ENCODE measurements at regions not wholly inside any gene's neighbourhood (a gene's known extent, or its start where the extent isn't known, plus 50 kb on each side); places are given as distances from the start of the nearest gene placed in this dataset.
"Not testable (repeated sequence)": the region's sequence is repeated elsewhere in the genome, so short reads cannot be mapped to it uniquely, and the experiment has no call there.

GRCh38 chr1:229151412-229151811, 119.5 kb upstream of the RAB4A start:
- H3K4me3 ChIP-seq; in situ Hi-C loops (cut with MboI; ENCODE audit: low sequenced_read_pairs); H3K9me3 ChIP-seq; H3K4me1 ChIP-seq; DNase-seq (ENCODE audit: low spot score in 2 of 2); H3K27me3 ChIP-seq (ENCODE audit: low read depth); H3K36me3 ChIP-seq (replicated peaks): not testable (repeated sequence)

- Histone ChIP-seq H3K9me3 (no peaks in the 10 kb centered on the region), H3K36me3 (replicated peaks) (no peaks in the 10 kb centered on the region), H3K4me3 (no peak overlapping the region), H3K4me1 (no peaks in the 10 kb centered on the region), H3K27me3 (ENCODE audit: low read depth) (no peaks in the 10 kb centered on the region)
- no peak for DNase-seq (ENCODE audit: low spot score in 2 of 2)
- in situ Hi-C loops (cut with MboI; ENCODE audit: low sequenced_read_pairs) = no loop called here
Measured at GRCh38 chr1:229152311-229152710, 118.6 kb upstream of the RAB4A start.

- no peaks in the 10 kb centered on the region for H3K4me1 ChIP-seq
- H3K36me3 ChIP-seq (replicated peaks) = no peaks in the 10 kb centered on the region
- H3K9me3 ChIP-seq = no peaks in the 10 kb centered on the region
- in situ Hi-C loops (cut with MboI; ENCODE audit: low sequenced_read_pairs) = no loop called here
- DNase-seq (ENCODE audit: low spot score in 2 of 2) = no peak
- H3K27me3 ChIP-seq (ENCODE audit: low read depth) = no peaks in the 10 kb centered on the region
- H3K4me3 ChIP-seq = no peak overlapping the region
Measured at GRCh38 chr1:229153955-229154548, 116.9 kb upstream of the RAB4A start.

- H3K9me3 ChIP-seq = no peaks in the 10 kb centered on the region
- H3K4me3 ChIP-seq = no peak overlapping the region
- in situ Hi-C loops (cut with MboI; ENCODE audit: low sequenced_read_pairs) = no loop called here
- H3K36me3 ChIP-seq (replicated peaks) = no peaks in the 10 kb centered on the region
- DNase-seq (ENCODE audit: low spot score in 2 of 2) = no peak
- no peaks in the 10 kb centered on the region for H3K27me3 ChIP-seq (ENCODE audit: low read depth)
- H3K4me1 ChIP-seq = no peaks in the 10 kb centered on the region
Measured at GRCh38 chr1:229154811-229155210, 116.1 kb upstream of the RAB4A start.

GRCh38 chr1:229155472-229155871, 115.4 kb upstream of the RAB4A start:
- H3K27me3 ChIP-seq (ENCODE audit: low read depth) = no peaks in the 10 kb centered on the region
- H3K4me3 ChIP-seq = no peak overlapping the region
- in situ Hi-C loops (cut with MboI; ENCODE audit: low sequenced_read_pairs) = no loop called here
- H3K9me3 ChIP-seq = no peaks in the 10 kb centered on the region
- no peaks in the 10 kb centered on the region for H3K4me1 ChIP-seq
- no peaks in the 10 kb centered on the region for H3K36me3 ChIP-seq (replicated peaks)
- DNase-seq (ENCODE audit: low spot score in 2 of 2) = no peak

- H3K27me3 ChIP-seq (ENCODE audit: low read depth) = no peaks in the 10 kb centered on the region
- no peak for DNase-seq (ENCODE audit: low spot score in 2 of 2)
- in situ Hi-C loops (cut with MboI; ENCODE audit: low sequenced_read_pairs) = no loop called here
Measured at GRCh38 chr1:229156872-229157271, 114.0 kb upstream of the RAB4A start.

GRCh38 chr1:229157480-229157879, 113.4 kb upstream of the RAB4A start:
- H3K36me3 ChIP-seq (replicated peaks) = no peaks in the 10 kb centered on the region
- no peaks in the 10 kb centered on the region for H3K4me1 ChIP-seq
- DNase-seq (ENCODE audit: low spot score in 2 of 2) = no peak
- no peaks in the 10 kb centered on the region for H3K9me3 ChIP-seq
- H3K4me3 ChIP-seq = no peak overlapping the region
- no peaks in the 10 kb centered on the region for H3K27me3 ChIP-seq (ENCODE audit: low read depth)
- in situ Hi-C loops (cut with MboI; ENCODE audit: low sequenced_read_pairs) = no loop called here

More at GRCh38 chr1:229156872-229157271, 114.0 kb upstream of the RAB4A start:
- no peaks in the 10 kb centered on the region for H3K36me3 ChIP-seq (replicated peaks)
- H3K4me1 ChIP-seq = no peaks in the 10 kb centered on the region
- H3K9me3 ChIP-seq = no peaks in the 10 kb centered on the region
- no peak overlapping the region for H3K4me3 ChIP-seq

- no peak for DNase-seq (ENCODE audit: low spot score in 2 of 2)
- H3K27me3 ChIP-seq (ENCODE audit: low read depth) = no peaks in the 10 kb centered on the region
- H3K9me3 ChIP-seq = no peaks in the 10 kb centered on the region
- no peaks in the 10 kb centered on the region for H3K4me1 ChIP-seq
- in situ Hi-C loops (cut with MboI; ENCODE audit: low sequenced_read_pairs) = no loop called here
- no peaks in the 10 kb centered on the region for H3K36me3 ChIP-seq (replicated peaks)
- H3K4me3 ChIP-seq = no peak overlapping the region
Measured at GRCh38 chr1:229158341-229158921, 112.5 kb upstream of the RAB4A start.

- Histone ChIP-seq H3K36me3 (replicated peaks) (no peaks in the 10 kb centered on the region), H3K9me3 (no peaks in the 10 kb centered on the region), H3K4me3 (no peak overlapping the region), H3K4me1 (no peaks in the 10 kb centered on the region), H3K27me3 (ENCODE audit: low read depth) (no peaks in the 10 kb centered on the region)
- in situ Hi-C loops (cut with MboI; ENCODE audit: low sequenced_read_pairs) = no loop called here
- DNase-seq (ENCODE audit: low spot score in 2 of 2) = no peak
Measured at GRCh38 chr1:229158927-229159326, 112.0 kb upstream of the RAB4A start.

- Histone ChIP-seq H3K36me3 (replicated peaks) (no peaks in the 10 kb centered on the region), H3K27me3 (ENCODE audit: low read depth) (no peaks in the 10 kb centered on the region), H3K4me3 (no peak overlapping the region), H3K9me3 (no peaks in the 10 kb centered on the region), H3K4me1 (no peaks in the 10 kb centered on the region)
- in situ Hi-C loops (cut with MboI; ENCODE audit: low sequenced_read_pairs) = no loop called here
- DNase-seq (ENCODE audit: low spot score in 2 of 2) = no peak
Measured at GRCh38 chr1:229159668-229160544, 111.0 kb upstream of the RAB4A start.

GRCh38 chr1:229161740-229162139, 109.2 kb upstream of the RAB4A start:
- no peaks in the 10 kb centered on the region for H3K36me3 ChIP-seq (replicated peaks)
- H3K4me3 ChIP-seq = no peak overlapping the region
- DNase-seq (ENCODE audit: low spot score in 2 of 2) = no peak
- no peaks in the 10 kb centered on the region for H3K27me3 ChIP-seq (ENCODE audit: low read depth)
- H3K4me1 ChIP-seq = no peaks in the 10 kb centered on the region
- H3K9me3 ChIP-seq = no peaks in the 10 kb centered on the region
- in situ Hi-C loops (cut with MboI; ENCODE audit: low sequenced_read_pairs) = no loop called here

GRCh38 chr1:229162825-229163515, 107.9 kb upstream of the RAB4A start:
- in situ Hi-C loops (cut with MboI; ENCODE audit: low sequenced_read_pairs) = no loop called here
- no peak for DNase-seq (ENCODE audit: low spot score in 2 of 2)
- Histone ChIP-seq H3K27me3 (ENCODE audit: low read depth) (no peaks in the 10 kb centered on the region), H3K4me3 (no peak overlapping the region), H3K9me3 (no peaks in the 10 kb centered on the region), H3K36me3 (replicated peaks) (no peaks in the 10 kb centered on the region), H3K4me1 (no peaks in the 10 kb centered on the region)

GRCh38 chr1:229164348-229164747, 106.6 kb upstream of the RAB4A start:
- H3K36me3 ChIP-seq (replicated peaks) = no peaks in the 10 kb centered on the region
- in situ Hi-C loops (cut with MboI; ENCODE audit: low sequenced_read_pairs) = no loop called here
- no peak overlapping the region for H3K4me3 ChIP-seq
- H3K9me3 ChIP-seq = no peaks in the 10 kb centered on the region
- no peaks in the 10 kb centered on the region for H3K4me1 ChIP-seq
- DNase-seq (ENCODE audit: low spot score in 2 of 2) = no peak
- H3K27me3 ChIP-seq (ENCODE audit: low read depth) = no peaks in the 10 kb centered on the region

All from HAP-1 (cell line).